Endothelial cell of umbilical vein (primary cell): ENCODE measurements at regions not wholly inside any gene's neighbourhood (a gene's known extent, or its start where the extent isn't known, plus 50 kb on each side); places are given as distances from the start of the nearest gene placed in this dataset.

Source experiments
- BruUV-seq: library from RNA; stranded (reverse); fragments of 400-500 nt; replicated peaks from 2 replicates; lab custom pipeline; 2021; lab: Mats Ljungman, UMichigan
- CTCF ChIA-PET: fragments of 300-600, 350-600 bp; sonication (Branson Sonifier 250); formaldehyde crosslinking; loops from one replicate; lab custom pipeline; 2021; ENCODE audit warnings: antibody characterized with exemption, inconsistent platforms; lab: Charles Lee
- POLR2A ChIA-PET: fragments of 300-600, 350-600 bp; sonication (Branson Sonifier 250); formaldehyde crosslinking; loops from one replicate; lab custom pipeline; 2021; ENCODE audit warnings: antibody characterized with exemption, inconsistent platforms; lab: Charles Lee
- DNase-seq: peaks from one replicate; pipeline ENCODE4 v3.0.0-alpha.2; 2011; ENCODE audit warnings: low read depth, low spot score
- FAIRE-seq: peaks from 2 replicates; lab custom pipeline; 2011; peaks lifted over from hg19 to GRCh38; lab: Jason Lieb, UNC
- H2AFZ ChIP-seq: 2 replicates; pipeline ENCODE4 v1.6.0; 2012; ENCODE audit warnings: low read depth, low read length, control low read depth, inconsistent platforms
- H3K27ac ChIP-seq: 2 replicates; pipeline ENCODE4 v1.5.1; 2011; ENCODE audit warnings: low read depth, mild to moderate bottlenecking, control low read depth, low read length, moderate library complexity; ENCODE audit not compliant: insufficient read depth
- H3K27me3 ChIP-seq, 2 experiments: 2 replicates each; pipeline versions ENCODE4 v1.6.0 to v1.6.1; 2011; ENCODE audit warnings: low read length in 2 of 2, mixed read lengths in 1 of 2; ENCODE audit not compliant: control insufficient read depth in 2 of 2, insufficient read depth in 2 of 2
- H3K36me3 ChIP-seq, 2 experiments: 2 replicates in 1 of 2; 3 replicates in 1 of 2; pipeline ENCODE4 v1.5.1; 2011; ENCODE audit warnings: low read length in 2 of 2, mild to moderate bottlenecking in 1 of 2, moderate library complexity in 1 of 2; ENCODE audit not compliant: control insufficient read depth in 2 of 2, insufficient read depth in 2 of 2; ENCODE audit errors: extremely low read depth in 1 of 2
- H3K4me1 ChIP-seq: 3 replicates; pipeline ENCODE4 v1.5.1; 2011; ENCODE audit warnings: mild to moderate bottlenecking, low read length; ENCODE audit not compliant: control insufficient read depth, insufficient read depth; ENCODE audit errors: extremely low read depth
- H3K4me2 ChIP-seq: 2 replicates; pipeline ENCODE4 v1.6.1; 2011; ENCODE audit warnings: low read length, control low read depth, mixed read lengths; ENCODE audit not compliant: insufficient read depth
- H3K4me3 ChIP-seq, 3 experiments: fragments of 200-600 bp in 1 of 3; sonication (generic), shearing (Covaris generic) in 1 of 3; replicated peaks in 1 of 3; 2 replicates each; pipeline ENCODE4 v1.5.1; 2011 to 2016; ENCODE audit warnings: control low read depth in 3 of 3, low read length in 3 of 3, mild to moderate bottlenecking in 2 of 3, inconsistent platforms in 1 of 3, low read depth in 1 of 3, moderate library complexity in 1 of 3; ENCODE audit not compliant: insufficient read depth in 1 of 3
- H3K79me2 ChIP-seq: 2 replicates; pipeline ENCODE4 v1.6.0; 2012; ENCODE audit warnings: low read length, inconsistent platforms; ENCODE audit not compliant: control insufficient read depth, insufficient read depth
- H3K9ac ChIP-seq: replicated peaks from 2 replicates; pipeline ENCODE3; 2011; ENCODE audit warnings: low read length, control low read depth; ENCODE audit not compliant: insufficient read depth; ENCODE audit errors: extremely low read depth
- H3K9me1 ChIP-seq: replicated peaks from 3 replicates; pipeline ENCODE4 v1.6.0; 2011; ENCODE audit warnings: mild to moderate bottlenecking, low read length; ENCODE audit not compliant: control insufficient read depth, insufficient read depth; ENCODE audit errors: extremely low read depth
- H3K9me3 ChIP-seq: replicated peaks from 2 replicates; pipeline ENCODE4 v1.5.1; 2012; ENCODE audit warnings: low read length, inconsistent platforms; ENCODE audit not compliant: control insufficient read depth, insufficient read depth
- H4K20me1 ChIP-seq: replicated peaks from 2 replicates; pipeline ENCODE3; 2011; ENCODE audit warnings: mild to moderate bottlenecking, low read length; ENCODE audit not compliant: control insufficient read depth, insufficient read depth; ENCODE audit errors: extremely low read depth
- EZH2 ChIP-seq: IDR thresholded peaks from 2 replicates; pipeline ENCODE4 v1.6.1; 2012; ENCODE audit warnings: borderline replicate concordance, low read depth, mild to moderate bottlenecking, moderate library complexity, low read length, inconsistent platforms; ENCODE audit not compliant: severe bottlenecking
- FOS ChIP-seq: IDR thresholded peaks from 2 replicates; pipeline ENCODE4 v1.6.1; 2011; ENCODE audit warnings: mild to moderate bottlenecking, low read length, moderate library complexity, borderline replicate concordance; ENCODE audit not compliant: insufficient read depth
- GATA2 ChIP-seq: IDR thresholded peaks from 2 replicates; pipeline ENCODE4 v1.7.0; 2011; ENCODE audit warnings: low read depth, mild to moderate bottlenecking, moderate library complexity, mixed read lengths, low read length; ENCODE audit not compliant: insufficient read length, insufficient read depth
- JUN ChIP-seq: IDR thresholded peaks from 2 replicates; pipeline ENCODE4 v1.6.1; 2011; ENCODE audit warnings: borderline replicate concordance, low read depth; ENCODE audit not compliant: insufficient read length, insufficient read depth
- POLR2A ChIP-seq: IDR thresholded peaks from 2 replicates; pipeline ENCODE4 v1.6.1; 2012; ENCODE audit warnings: low read depth, mild to moderate bottlenecking, control low read depth, low read length
- POLR2AphosphoS5 ChIP-seq: IDR thresholded peaks from 2 replicates; pipeline ENCODE4 v1.6.1; 2012; ENCODE audit warnings: low read depth, mild to moderate bottlenecking, control low read depth, low read length, moderate library complexity; ENCODE audit not compliant: insufficient read depth
- dilution Hi-C: fragments of 300-500 bp; cut with MboI; formaldehyde crosslinking; loops from one replicate; pipeline ENCODE4 v1.15.0; 2019; ENCODE audit warnings: low sequenced_read_pairs; ENCODE audit not compliant: extremely low pct_ligation_motif_present
- intact Hi-C: fragments of 100-400 bp; cut with micrococcal nuclease; formaldehyde crosslinking; loops from one replicate; pipeline ENCODE4 v1.10.0; 2022
- TF ChIP-seq, protein P1 (sequence below): IDR thresholded peaks from 2 replicates; pipeline ENCODE4 v1.6.1; 2011; ENCODE audit not compliant: insufficient read depth, insufficient read length
- TF ChIP-seq, protein P2 (sequence below), 2 donors: IDR thresholded peaks; 1 replicate in 1 of 2; 2 replicates in 1 of 2; pipeline ENCODE4 v1.5.1; 2011; ENCODE audit warnings: low read length in 2 of 2, mild to moderate bottlenecking in 2 of 2, moderate library complexity in 2 of 2, control low read depth in 1 of 2, inconsistent platforms in 1 of 2, low read depth in 1 of 2; ENCODE audit not compliant: insufficient read depth in 1 of 2; ENCODE audit errors: extremely low read depth in 1 of 2

DNA sequence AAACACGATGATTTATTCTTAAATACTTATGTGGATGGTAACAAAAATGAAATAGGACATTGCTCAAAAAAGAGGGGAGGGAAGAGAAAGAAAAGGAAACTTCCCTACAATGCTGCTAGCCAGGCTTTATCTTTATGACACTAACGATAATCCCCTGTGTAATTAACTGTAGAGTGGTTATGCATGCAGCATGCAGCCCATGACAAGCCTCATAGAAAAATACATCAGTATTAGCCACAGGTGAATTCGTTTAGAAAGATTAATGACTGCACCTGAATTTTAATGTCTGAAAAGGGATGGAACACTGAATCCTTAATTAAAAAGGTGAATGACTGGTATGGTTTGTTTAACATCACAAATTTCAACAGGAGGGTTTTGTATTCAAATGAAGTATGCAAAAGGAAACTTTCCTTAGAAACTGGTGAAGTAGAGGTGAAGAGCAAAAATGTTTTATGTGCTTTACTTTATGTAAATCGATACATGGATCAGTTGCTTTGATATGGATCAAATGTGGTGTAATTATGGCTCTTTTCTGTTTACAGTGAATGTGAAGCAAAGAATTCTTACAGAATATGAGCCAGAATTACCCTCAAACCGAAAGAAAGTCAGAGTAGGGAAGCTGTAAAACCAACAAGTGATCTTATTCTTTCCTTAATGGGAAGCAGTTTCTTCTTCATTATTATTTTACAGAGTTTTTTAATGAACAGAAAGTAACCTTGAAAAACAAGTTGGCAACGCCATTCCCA, 569.6 kb upstream of the ADGRL2 start:
- no TSS peak for BruUV-seq
- Histone ChIP-seq H3K27me3 (no peaks in the 10 kb centered on the region), H3K79me2 (no peaks in the 10 kb centered on the region), H3K27ac (no peak overlapping the region), H2AFZ (no peak overlapping the region), H3K9me1 (no peaks in the 10 kb centered on the region), H3K4me3 (no peak overlapping the region), H3K4me2 (no peak overlapping the region), H4K20me1 (no peaks in the 10 kb centered on the region), H3K9me3 (no peaks in the 10 kb centered on the region), H3K9ac (no peak overlapping the region), H3K4me1 (no peaks in the 10 kb centered on the region), H3K36me3 (no peaks in the 10 kb centered on the region)
- POLR2A ChIA-PET: no interaction called here
- CTCF ChIA-PET: no interaction called here
- DNase-seq: no peak
- dilution Hi-C loops: no loop called here
- TF ChIP-seq FOS: no peak
- TF ChIP-seq JUN: no peak
- TF ChIP-seq GATA2: no peak
- TF ChIP-seq, protein P1, sequence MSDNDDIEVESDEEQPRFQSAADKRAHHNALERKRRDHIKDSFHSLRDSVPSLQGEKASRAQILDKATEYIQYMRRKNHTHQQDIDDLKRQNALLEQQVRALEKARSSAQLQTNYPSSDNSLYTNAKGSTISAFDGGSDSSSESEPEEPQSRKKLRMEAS: no peak
- TF ChIP-seq, protein P2, sequence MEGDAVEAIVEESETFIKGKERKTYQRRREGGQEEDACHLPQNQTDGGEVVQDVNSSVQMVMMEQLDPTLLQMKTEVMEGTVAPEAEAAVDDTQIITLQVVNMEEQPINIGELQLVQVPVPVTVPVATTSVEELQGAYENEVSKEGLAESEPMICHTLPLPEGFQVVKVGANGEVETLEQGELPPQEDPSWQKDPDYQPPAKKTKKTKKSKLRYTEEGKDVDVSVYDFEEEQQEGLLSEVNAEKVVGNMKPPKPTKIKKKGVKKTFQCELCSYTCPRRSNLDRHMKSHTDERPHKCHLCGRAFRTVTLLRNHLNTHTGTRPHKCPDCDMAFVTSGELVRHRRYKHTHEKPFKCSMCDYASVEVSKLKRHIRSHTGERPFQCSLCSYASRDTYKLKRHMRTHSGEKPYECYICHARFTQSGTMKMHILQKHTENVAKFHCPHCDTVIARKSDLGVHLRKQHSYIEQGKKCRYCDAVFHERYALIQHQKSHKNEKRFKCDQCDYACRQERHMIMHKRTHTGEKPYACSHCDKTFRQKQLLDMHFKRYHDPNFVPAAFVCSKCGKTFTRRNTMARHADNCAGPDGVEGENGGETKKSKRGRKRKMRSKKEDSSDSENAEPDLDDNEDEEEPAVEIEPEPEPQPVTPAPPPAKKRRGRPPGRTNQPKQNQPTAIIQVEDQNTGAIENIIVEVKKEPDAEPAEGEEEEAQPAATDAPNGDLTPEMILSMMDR (IDR thresholded peaks at IDR 0.05; ENCODE audit: extremely low read depth in 1 of 2, insufficient read depth in 1 of 2, low read depth in 1 of 2, low read length in 2 of 2): no peak
- TF ChIP-seq POLR2A: no peak
- no peak for TF ChIP-seq EZH2
- TF ChIP-seq POLR2AphosphoS5: no peak
- no peak for FAIRE-seq
- intact Hi-C loops: no loop called here
